Lower lobe of right lung (tissue), 2 donors: ENCODE measurements at regions not wholly inside any gene's neighbourhood (a gene's known extent, or its start where the extent isn't known, plus 50 kb on each side); places are given as distances from the start of the nearest gene placed in this dataset.

Experiments
- ATAC-seq, 2 donors: fragments of 200-7000 bp; cut with Tn5 transposase; one replicate each; pipeline ENCODE4 v1.9.1; 2020 to 2022; ENCODE audit warnings: mild to moderate bottlenecking in 2 of 2, moderate library complexity in 2 of 2
- DNase-seq: peaks from one replicate; pipeline ENCODE4 v3.0.0-alpha.2; 2020
- H3K27ac ChIP-seq: fragments of 200-600 bp; one replicate; pipeline ENCODE4 v1.8.0; 2022
- H3K27me3 ChIP-seq: fragments of 200-600 bp; one replicate; pipeline ENCODE4 v1.8.0; 2022; ENCODE audit warnings: low read depth
- H3K36me3 ChIP-seq: fragments of 200-600 bp; one replicate; pipeline ENCODE4 v1.8.0; 2022; ENCODE audit warnings: mild to moderate bottlenecking
- H3K4me1 ChIP-seq: fragments of 200-600 bp; one replicate; pipeline ENCODE4 v1.8.0; 2022
- H3K4me3 ChIP-seq: fragments of 200-600 bp; one replicate; pipeline ENCODE4 v1.8.0; 2022; ENCODE audit warnings: mild to moderate bottlenecking
- H3K9me3 ChIP-seq: fragments of 200-600 bp; one replicate; pipeline ENCODE4 v1.8.0; 2022
- CTCF ChIP-seq: fragments of 200-600 bp; IDR thresholded peaks from one replicate; pipeline ENCODE4 v1.8.0; 2022; ENCODE audit warnings: antibody characterized with exemption, mild to moderate bottlenecking
- intact Hi-C: fragments of 100-400 bp; cut with DNase I; formaldehyde crosslinking; loops from one replicate; pipeline ENCODE4 v1.11.0; 2022
- donor health status: DM: no; HTN: yes; CAD: no; lungs with severe emphysema.

- Histone ChIP-seq H3K4me1 (no peaks in the 10 kb centered on the region), H3K9me3 (no peaks in the 10 kb centered on the region), H3K27me3 (no peaks in the 10 kb centered on the region), H3K4me3 (no peak overlapping the region), H3K36me3 (no peaks in the 10 kb centered on the region), H3K27ac (no peak overlapping the region)
- TF ChIP-seq CTCF, result no peak
- intact Hi-C loops, result no loop called here
- DNase-seq (no peak), ATAC-seq (no peak)
These were observed 249.1 kb downstream of the FAT3 start for GRCh38 chr11:92473736-92474135.

GRCh38 chr11:92475316-92475715 lies 250.7 kb downstream of the FAT3 start:
- no peak for ATAC-seq
- no peak for TF ChIP-seq CTCF
- intact Hi-C loops, result no loop called here

GRCh38 chr11:92475819-92476218 lies 251.2 kb downstream of the FAT3 start:
- no peaks in the 10 kb centered on the region for H3K9me3 ChIP-seq
- DNase-seq, result no peak
- intact Hi-C loops, result no loop called here
- no peak for TF ChIP-seq CTCF
- H3K27me3 ChIP-seq, result no peaks in the 10 kb centered on the region
- no peak overlapping the region for H3K27ac ChIP-seq
- no peak overlapping the region for H3K4me3 ChIP-seq
- H3K36me3 ChIP-seq, result no peaks in the 10 kb centered on the region
- H3K4me1 ChIP-seq, result no peaks in the 10 kb centered on the region
- ATAC-seq, result no peak

More at GRCh38 chr11:92475316-92475715, 250.7 kb downstream of the FAT3 start:
- H3K4me1 ChIP-seq, result no peaks in the 10 kb centered on the region
- no peak overlapping the region for H3K27ac ChIP-seq
- H3K36me3 ChIP-seq, result no peaks in the 10 kb centered on the region
- no peaks in the 10 kb centered on the region for H3K9me3 ChIP-seq
- no peak overlapping the region for H3K4me3 ChIP-seq
- H3K27me3 ChIP-seq, result no peaks in the 10 kb centered on the region
- DNase-seq, result no peak

DNA sequence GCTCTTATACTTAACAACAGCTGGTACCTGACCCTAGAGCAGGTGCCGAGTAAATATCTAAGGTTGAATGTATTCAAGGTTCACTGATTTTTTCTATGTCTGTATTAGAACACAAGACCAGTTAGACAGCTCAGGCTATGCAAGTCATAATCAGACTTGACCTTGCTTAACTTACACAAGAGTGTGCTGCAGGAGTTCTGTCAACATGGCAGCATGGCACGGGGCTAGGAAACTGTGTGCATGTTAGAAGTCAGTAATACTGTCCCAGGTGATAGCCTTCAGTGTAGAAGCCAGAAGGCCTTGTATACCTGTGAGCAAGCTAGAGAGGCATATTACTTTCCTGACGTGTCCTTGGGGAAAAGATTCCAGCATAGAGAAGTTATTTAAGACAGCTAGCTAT lies 253.1 kb downstream of the FAT3 start:
- Histone ChIP-seq H3K9me3 (no peaks in the 10 kb centered on the region), H3K27ac (no peak overlapping the region), H3K4me1 (no peaks in the 10 kb centered on the region), H3K4me3 (no peak overlapping the region), H3K27me3 (no peaks in the 10 kb centered on the region), H3K36me3 (no peaks in the 10 kb centered on the region)
- DNase-seq, result no peak
- ATAC-seq, result no peak
- intact Hi-C loops, result no loop called here
- TF ChIP-seq CTCF, result no peak

- H3K36me3 ChIP-seq, result no peaks in the 10 kb centered on the region
- H3K4me3 ChIP-seq, result no peak overlapping the region
- no peaks in the 10 kb centered on the region for H3K9me3 ChIP-seq
- no peak for ATAC-seq
- intact Hi-C loops, result no loop called here
- H3K27me3 ChIP-seq, result no peaks in the 10 kb centered on the region
- no peak for DNase-seq
- no peaks in the 10 kb centered on the region for H3K4me1 ChIP-seq
- no peak for TF ChIP-seq CTCF
- no peak overlapping the region for H3K27ac ChIP-seq
These were observed 255.9 kb downstream of the FAT3 start for GRCh38 chr11:92480499-92480898.

- no peak for TF ChIP-seq CTCF
- no peaks in the 10 kb centered on the region for H3K9me3 ChIP-seq
- no peaks in the 10 kb centered on the region for H3K36me3 ChIP-seq
- DNase-seq, result no peak
- no peaks in the 10 kb centered on the region for H3K27me3 ChIP-seq
- H3K4me1 ChIP-seq, result no peaks in the 10 kb centered on the region
- ATAC-seq, result no peak
- intact Hi-C loops, result no loop called here
- no peak overlapping the region for H3K4me3 ChIP-seq
- H3K27ac ChIP-seq, result no peak overlapping the region
These were observed 258.0 kb downstream of the FAT3 start for GRCh38 chr11:92482492-92483060.
